ENCODE measurements at regions not wholly inside any gene's neighbourhood (a gene's known extent, or its start where the extent isn't known, plus 50 kb on each side); places are given as distances from the start of the nearest gene placed in this dataset.
"Not testable (repeated sequence)": the region's sequence is repeated elsewhere in the genome, so short reads cannot be mapped to it uniquely, and the experiment has no call there.

- H3K27ac ChIP-seq = no peak overlapping the region
- no peak for TF ChIP-seq CTCF (IDR thresholded peaks at IDR 0.05)
- no peak for TF ChIP-seq ZFX (IDR thresholded peaks at IDR 0.05; ENCODE audit: borderline replicate concordance)
Observed at GRCh38 chr3:112765531-112765930, 81.1 kb downstream of the CD200R1L start.

- no peak overlapping the region for H3K27ac ChIP-seq
Observed at GRCh38 chr3:112763258-112763657, 83.4 kb downstream of the CD200R1L start.

GRCh38 chr3:112761062-112761638 lies 85.5 kb downstream of the CD200R1L start:
- no peak overlapping the region for H3K27ac ChIP-seq
- TF ChIP-seq ZFX (IDR thresholded peaks at IDR 0.05; ENCODE audit: borderline replicate concordance) (no peak), CTCF (IDR thresholded peaks at IDR 0.05) (no peak)

More at GRCh38 chr3:112763258-112763657, 83.4 kb downstream of the CD200R1L start:
- no peak for TF ChIP-seq ZFX (IDR thresholded peaks at IDR 0.05; ENCODE audit: borderline replicate concordance)
- TF ChIP-seq CTCF (IDR thresholded peaks at IDR 0.05) = no peak

- no peak overlapping the region for H3K27ac ChIP-seq
- TF ChIP-seq ZFX (IDR thresholded peaks at IDR 0.05; ENCODE audit: borderline replicate concordance) = no peak
Observed at GRCh38 chr3:112759681-112760080, 87.0 kb downstream of the CD200R1L start.

GRCh38 chr3:112759210-112759609 lies 87.5 kb downstream of the CD200R1L start:
- TF ChIP-seq ZFX (IDR thresholded peaks at IDR 0.05; ENCODE audit: borderline replicate concordance) (no peak), CTCF (IDR thresholded peaks at IDR 0.05) (no peak)

GRCh38 chr3:112757197-112757596 lies 89.5 kb downstream of the CD200R1L start:
- H3K27ac ChIP-seq = no peak overlapping the region
- TF ChIP-seq CTCF (IDR thresholded peaks at IDR 0.05) (no peak), ZFX (IDR thresholded peaks at IDR 0.05; ENCODE audit: borderline replicate concordance) (no peak)

More at GRCh38 chr3:112759210-112759609, 87.5 kb downstream of the CD200R1L start:
- H3K27ac ChIP-seq = no peak overlapping the region

- TF ChIP-seq CTCF (IDR thresholded peaks at IDR 0.05) (no peak), ZFX (IDR thresholded peaks at IDR 0.05; ENCODE audit: borderline replicate concordance) (no peak)
- no peak overlapping the region for H3K27ac ChIP-seq
Observed at GRCh38 chr3:112755845-112756613, 90.6 kb downstream of the CD200R1L start.

- not testable (repeated sequence) for H3K27ac ChIP-seq
Observed at GRCh38 chr3:112755046-112755445, 91.6 kb downstream of the CD200R1L start.

Measured in 22Rv1 (cell line).